Omental fat pad (tissue), 3 donors: ENCODE measurements at regions not wholly inside any gene's neighbourhood (a gene's known extent, or its start where the extent isn't known, plus 50 kb on each side); places are given as distances from the start of the nearest gene placed in this dataset.

Experiments
- ATAC-seq: fragments of 150-250 bp; one replicate; pipeline ENCODE4 v1.9.1; 2016; ENCODE audit warnings: mild to moderate bottlenecking, moderate library complexity; ENCODE audit not compliant: low FRiP score
- DNase-seq: peaks from one replicate; pipeline ENCODE4 v3.0.0-alpha.2; 2019; ENCODE audit warnings: low spot score
- TF ChIP-seq, protein P1 (sequence below), 3 donors: fragments of 450-650 bp; IDR thresholded peaks; one replicate each; pipeline ENCODE4 v1.5.1; 2016 to 2017; ENCODE audit warnings: antibody characterized with exemption in 3 of 3, mild to moderate bottlenecking in 3 of 3, moderate library complexity in 2 of 3

GRCh38 chr12:46671102-46671501 lies 154.7 kb downstream of the SLC38A4 start:
- no peak for ATAC-seq

GRCh38 chr12:46670636-46671035 lies 155.2 kb downstream of the SLC38A4 start:
- TF ChIP-seq, protein P1, sequence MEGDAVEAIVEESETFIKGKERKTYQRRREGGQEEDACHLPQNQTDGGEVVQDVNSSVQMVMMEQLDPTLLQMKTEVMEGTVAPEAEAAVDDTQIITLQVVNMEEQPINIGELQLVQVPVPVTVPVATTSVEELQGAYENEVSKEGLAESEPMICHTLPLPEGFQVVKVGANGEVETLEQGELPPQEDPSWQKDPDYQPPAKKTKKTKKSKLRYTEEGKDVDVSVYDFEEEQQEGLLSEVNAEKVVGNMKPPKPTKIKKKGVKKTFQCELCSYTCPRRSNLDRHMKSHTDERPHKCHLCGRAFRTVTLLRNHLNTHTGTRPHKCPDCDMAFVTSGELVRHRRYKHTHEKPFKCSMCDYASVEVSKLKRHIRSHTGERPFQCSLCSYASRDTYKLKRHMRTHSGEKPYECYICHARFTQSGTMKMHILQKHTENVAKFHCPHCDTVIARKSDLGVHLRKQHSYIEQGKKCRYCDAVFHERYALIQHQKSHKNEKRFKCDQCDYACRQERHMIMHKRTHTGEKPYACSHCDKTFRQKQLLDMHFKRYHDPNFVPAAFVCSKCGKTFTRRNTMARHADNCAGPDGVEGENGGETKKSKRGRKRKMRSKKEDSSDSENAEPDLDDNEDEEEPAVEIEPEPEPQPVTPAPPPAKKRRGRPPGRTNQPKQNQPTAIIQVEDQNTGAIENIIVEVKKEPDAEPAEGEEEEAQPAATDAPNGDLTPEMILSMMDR (IDR thresholded peaks at IDR 0.05) = no peak
- ATAC-seq (no peak), DNase-seq (no peak)

More at GRCh38 chr12:46671102-46671501, 154.7 kb downstream of the SLC38A4 start:
- DNase-seq = no peak
- TF ChIP-seq, protein P1 (IDR thresholded peaks at IDR 0.05) = no peak

DNA sequence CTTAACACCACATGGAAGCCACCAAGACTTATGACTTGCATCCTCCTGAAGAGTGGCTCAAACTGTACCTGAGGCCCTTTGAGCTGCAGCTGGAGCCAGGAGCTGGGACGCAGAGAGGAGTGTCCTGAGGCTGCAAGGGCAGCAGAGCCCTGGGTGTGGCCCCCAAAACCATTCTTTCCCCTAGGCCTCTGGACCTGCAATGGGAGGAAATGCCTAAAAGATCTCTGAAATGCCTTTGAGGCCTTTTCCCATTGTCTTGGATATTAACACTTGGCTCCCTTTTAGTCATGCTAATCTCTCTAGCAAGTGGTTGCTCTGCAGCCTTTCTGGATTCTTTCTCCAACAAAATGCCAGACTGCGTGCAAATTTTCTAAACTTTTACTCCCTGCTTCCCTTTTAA lies 156.1 kb downstream of the SLC38A4 start:
- no peak for ATAC-seq
- no peak for DNase-seq
- TF ChIP-seq, protein P1 (IDR thresholded peaks at IDR 0.05) = no peak

DNA sequence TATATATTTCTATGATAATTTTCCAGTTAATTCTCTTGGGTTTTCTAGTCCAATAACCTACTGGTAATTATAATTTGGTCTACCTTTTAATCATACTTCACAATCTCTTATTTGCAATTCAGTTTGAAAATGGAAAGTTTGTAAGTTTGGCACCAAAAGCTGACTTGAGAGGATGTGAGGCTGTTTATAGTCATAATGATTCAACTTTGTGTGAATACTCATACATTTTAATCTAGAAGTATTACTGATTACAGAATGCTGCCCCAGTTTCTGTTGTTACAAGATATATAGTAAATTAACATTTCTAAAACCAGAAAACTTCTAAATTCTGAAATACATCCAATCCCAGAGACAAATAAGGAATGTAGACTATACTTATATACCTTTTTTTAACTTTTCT lies 158.2 kb downstream of the SLC38A4 start:
- TF ChIP-seq, protein P1 (IDR thresholded peaks at IDR 0.05) = no peak
- no peak for ATAC-seq
- DNase-seq = no peak

- TF ChIP-seq, protein P1 (IDR thresholded peaks at IDR 0.05) = no peak
- DNase-seq = no peak
- ATAC-seq = peak; percentile 90
These were observed 161.0 kb downstream of the SLC38A4 start for GRCh38 chr12:46664761-46665287.

GRCh38 chr12:46663318-46663717 lies 162.5 kb downstream of the SLC38A4 start:
- ATAC-seq (peak; percentile 39), DNase-seq (no peak)
- TF ChIP-seq, protein P1 (IDR thresholded peaks at IDR 0.05) = no peak

GRCh38 chr12:46661110-46661845 lies 164.5 kb downstream of the SLC38A4 start:
- TF ChIP-seq, protein P1 (IDR thresholded peaks at IDR 0.05) = no peak
- ATAC-seq (peak; percentile 48), DNase-seq (no peak)
